HL-60 (cell line): ENCODE measurements at regions not wholly inside any gene's neighbourhood (a gene's known extent, or its start where the extent isn't known, plus 50 kb on each side); places are given as distances from the start of the nearest gene placed in this dataset.

Source experiments
- DNase-seq, 2 experiments: peaks; one replicate each; pipeline ENCODE4 v3.0.0-alpha.2; 2010 to 2020; ENCODE audit warnings: low read depth in 1 of 2, low spot score in 1 of 2
- H3K27ac ChIP-seq: fragments of 250-450 bp; sonication (Bioruptor Pico); replicated peaks from 2 replicates; pipeline ENCODE4 v1.5.1; 2020; ENCODE audit warnings: mild to moderate bottlenecking, moderate library complexity
- H3K27me3 ChIP-seq: fragments of 250-450 bp; sonication (Bioruptor Pico); 2 replicates; pipeline ENCODE4 v1.5.1; 2021; ENCODE audit warnings: mild to moderate bottlenecking, moderate library complexity; ENCODE audit not compliant: insufficient read depth, poor library complexity, severe bottlenecking
- H3K4me3 ChIP-seq: replicated peaks from 2 replicates; pipeline ENCODE4 v1.5.1; 2011; ENCODE audit warnings: mild to moderate bottlenecking, control low read depth, low read length; ENCODE audit not compliant: insufficient read depth
- GABPA ChIP-seq: IDR thresholded peaks from 2 replicates; pipeline ENCODE4 v1.6.1; 2012; ENCODE audit warnings: low read depth
- POLR2AphosphoS5 ChIP-seq: IDR thresholded peaks from 2 replicates; pipeline ENCODE4 v1.6.1; 2012; ENCODE audit warnings: low read depth
- SPI1 ChIP-seq: IDR thresholded peaks from 2 replicates; pipeline ENCODE4 v1.6.1; 2012; ENCODE audit warnings: low read depth, mild to moderate bottlenecking, borderline replicate concordance
- TF ChIP-seq, protein P1 (sequence below): IDR thresholded peaks from one replicate; pipeline ENCODE4 v1.5.1; 2011; ENCODE audit warnings: low read length, control low read depth, inconsistent platforms; ENCODE audit not compliant: insufficient read depth
- TF ChIP-seq, protein P2 (sequence below): IDR thresholded peaks from 2 replicates; pipeline ENCODE4 v1.6.1; 2012; ENCODE audit warnings: low read depth; ENCODE audit not compliant: insufficient replicate concordance

DNA sequence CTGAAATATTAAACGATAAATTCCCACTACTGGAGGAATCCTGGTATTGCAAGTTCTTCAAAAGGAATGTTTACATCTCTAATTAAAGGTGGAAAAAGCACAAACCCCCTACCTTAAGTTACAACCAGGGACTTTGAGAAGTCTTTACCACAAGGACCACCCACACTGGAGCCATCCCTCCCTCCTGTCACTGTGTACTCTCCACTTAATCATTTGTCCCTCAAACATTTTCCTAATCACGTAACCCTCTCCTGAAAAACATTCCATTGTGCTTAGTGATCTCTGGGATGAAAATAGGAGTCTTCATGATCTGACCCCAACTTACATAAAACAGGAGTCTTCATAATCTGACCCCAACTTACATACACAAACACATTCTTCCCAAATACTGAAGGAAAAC, 85.7 kb downstream of the SUCLG1 start:
- Histone ChIP-seq H3K4me3 (no peak overlapping the region), H3K27me3 (no peaks in the 10 kb centered on the region), H3K27ac (no peak overlapping the region)
- DNase-seq: no peak
- TF ChIP-seq, protein P1, sequence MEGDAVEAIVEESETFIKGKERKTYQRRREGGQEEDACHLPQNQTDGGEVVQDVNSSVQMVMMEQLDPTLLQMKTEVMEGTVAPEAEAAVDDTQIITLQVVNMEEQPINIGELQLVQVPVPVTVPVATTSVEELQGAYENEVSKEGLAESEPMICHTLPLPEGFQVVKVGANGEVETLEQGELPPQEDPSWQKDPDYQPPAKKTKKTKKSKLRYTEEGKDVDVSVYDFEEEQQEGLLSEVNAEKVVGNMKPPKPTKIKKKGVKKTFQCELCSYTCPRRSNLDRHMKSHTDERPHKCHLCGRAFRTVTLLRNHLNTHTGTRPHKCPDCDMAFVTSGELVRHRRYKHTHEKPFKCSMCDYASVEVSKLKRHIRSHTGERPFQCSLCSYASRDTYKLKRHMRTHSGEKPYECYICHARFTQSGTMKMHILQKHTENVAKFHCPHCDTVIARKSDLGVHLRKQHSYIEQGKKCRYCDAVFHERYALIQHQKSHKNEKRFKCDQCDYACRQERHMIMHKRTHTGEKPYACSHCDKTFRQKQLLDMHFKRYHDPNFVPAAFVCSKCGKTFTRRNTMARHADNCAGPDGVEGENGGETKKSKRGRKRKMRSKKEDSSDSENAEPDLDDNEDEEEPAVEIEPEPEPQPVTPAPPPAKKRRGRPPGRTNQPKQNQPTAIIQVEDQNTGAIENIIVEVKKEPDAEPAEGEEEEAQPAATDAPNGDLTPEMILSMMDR: no peak
- TF ChIP-seq SPI1 (no peak), POLR2AphosphoS5 (no peak), GABPA (no peak)
- TF ChIP-seq, protein P2, sequence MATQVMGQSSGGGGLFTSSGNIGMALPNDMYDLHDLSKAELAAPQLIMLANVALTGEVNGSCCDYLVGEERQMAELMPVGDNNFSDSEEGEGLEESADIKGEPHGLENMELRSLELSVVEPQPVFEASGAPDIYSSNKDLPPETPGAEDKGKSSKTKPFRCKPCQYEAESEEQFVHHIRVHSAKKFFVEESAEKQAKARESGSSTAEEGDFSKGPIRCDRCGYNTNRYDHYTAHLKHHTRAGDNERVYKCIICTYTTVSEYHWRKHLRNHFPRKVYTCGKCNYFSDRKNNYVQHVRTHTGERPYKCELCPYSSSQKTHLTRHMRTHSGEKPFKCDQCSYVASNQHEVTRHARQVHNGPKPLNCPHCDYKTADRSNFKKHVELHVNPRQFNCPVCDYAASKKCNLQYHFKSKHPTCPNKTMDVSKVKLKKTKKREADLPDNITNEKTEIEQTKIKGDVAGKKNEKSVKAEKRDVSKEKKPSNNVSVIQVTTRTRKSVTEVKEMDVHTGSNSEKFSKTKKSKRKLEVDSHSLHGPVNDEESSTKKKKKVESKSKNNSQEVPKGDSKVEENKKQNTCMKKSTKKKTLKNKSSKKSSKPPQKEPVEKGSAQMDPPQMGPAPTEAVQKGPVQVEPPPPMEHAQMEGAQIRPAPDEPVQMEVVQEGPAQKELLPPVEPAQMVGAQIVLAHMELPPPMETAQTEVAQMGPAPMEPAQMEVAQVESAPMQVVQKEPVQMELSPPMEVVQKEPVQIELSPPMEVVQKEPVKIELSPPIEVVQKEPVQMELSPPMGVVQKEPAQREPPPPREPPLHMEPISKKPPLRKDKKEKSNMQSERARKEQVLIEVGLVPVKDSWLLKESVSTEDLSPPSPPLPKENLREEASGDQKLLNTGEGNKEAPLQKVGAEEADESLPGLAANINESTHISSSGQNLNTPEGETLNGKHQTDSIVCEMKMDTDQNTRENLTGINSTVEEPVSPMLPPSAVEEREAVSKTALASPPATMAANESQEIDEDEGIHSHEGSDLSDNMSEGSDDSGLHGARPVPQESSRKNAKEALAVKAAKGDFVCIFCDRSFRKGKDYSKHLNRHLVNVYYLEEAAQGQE: no peak

DNA sequence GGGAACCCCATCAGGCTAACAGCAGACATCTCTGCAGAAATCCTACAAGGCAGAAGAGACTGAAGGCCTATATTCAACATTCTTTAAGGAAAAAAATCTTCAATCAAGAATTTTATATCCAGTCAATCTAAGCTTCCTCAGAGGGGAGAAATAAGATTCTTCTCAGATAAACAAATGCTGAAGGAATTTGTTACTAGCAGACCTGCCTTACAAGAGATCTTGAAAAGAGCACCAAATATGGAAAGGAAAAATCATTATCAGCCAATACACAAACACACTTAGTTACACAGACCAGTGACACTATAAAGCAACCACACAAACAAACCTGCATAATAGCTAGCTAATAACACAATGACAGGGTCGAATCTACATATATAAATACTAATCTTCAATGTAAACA, 96.5 kb downstream of the SUCLG1 start:
- Histone ChIP-seq H3K4me3 (no peak overlapping the region), H3K27me3 (peaks cover 3% of the 10 kb centered on the region), H3K27ac (no peak overlapping the region)
- TF ChIP-seq, protein P1: no peak
- TF ChIP-seq, protein P2: no peak
- TF ChIP-seq POLR2AphosphoS5: no peak
- no peak for TF ChIP-seq SPI1
- no peak for TF ChIP-seq GABPA
- DNase-seq: no peak

DNA sequence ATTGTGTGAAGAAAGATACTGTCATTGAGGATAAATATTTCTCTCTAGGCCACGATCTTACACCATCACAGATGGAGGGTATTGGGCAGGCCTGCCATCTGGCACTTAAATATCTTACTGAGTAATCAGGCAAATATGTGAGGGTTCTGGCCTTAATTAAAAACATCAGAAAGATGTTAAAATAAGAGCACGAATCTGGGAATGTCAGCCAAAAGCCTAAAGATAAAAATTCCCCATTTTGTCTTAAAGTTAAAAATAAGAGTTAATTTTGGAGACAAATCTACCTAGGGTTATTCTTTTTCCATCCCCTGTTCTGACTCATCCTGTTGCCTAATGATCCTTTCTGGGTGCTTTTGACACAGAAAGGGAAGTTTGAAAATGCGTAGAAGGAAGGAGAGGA, 121.0 kb downstream of the SUCLG1 start:
- TF ChIP-seq SPI1 (no peak), GABPA (no peak), POLR2AphosphoS5 (no peak)
- TF ChIP-seq, protein P1: no peak
- TF ChIP-seq, protein P2: no peak
- Histone ChIP-seq H3K4me3 (no peak overlapping the region), H3K27ac (no peak overlapping the region), H3K27me3 (no peaks in the 10 kb centered on the region)
- no peak for DNase-seq
